Brain microvascular endothelial cell (primary cell): ENCODE measurements at regions not wholly inside any gene's neighbourhood (a gene's known extent, or its start where the extent isn't known, plus 50 kb on each side); places are given as distances from the start of the nearest gene placed in this dataset.

ENCODE experiments used
- DNase-seq: peaks from one replicate; pipeline ENCODE4 v3.0.0-alpha.2; 2020
- H3K27ac ChIP-seq: fragments of 250-450 bp; sonication (Bioruptor Pico); 2 replicates; pipeline ENCODE4 v1.5.1; 2020; ENCODE audit warnings: mild to moderate bottlenecking, moderate library complexity
- H3K27me3 ChIP-seq: fragments of 250-450 bp; sonication (Bioruptor Pico); replicated peaks from 2 replicates; pipeline ENCODE4 v1.5.1; 2020; ENCODE audit warnings: mild to moderate bottlenecking
- H3K36me3 ChIP-seq: fragments of 250-450 bp; sonication (Bioruptor Pico); replicated peaks from 2 replicates; pipeline ENCODE4 v1.5.1; 2020; ENCODE audit warnings: mild to moderate bottlenecking
- H3K4me3 ChIP-seq: 2 replicates; pipeline ENCODE4 v1.5.1; 2011; ENCODE audit warnings: low read depth, mild to moderate bottlenecking, control low read depth, low read length, moderate library complexity
- in situ Hi-C: cut with HindIII; loops from 2 replicates; pipeline ENCODE4 v1.10.0; 2017; ENCODE audit warnings: low sequenced_read_pairs, low pct_ligation_motif_present
- TF ChIP-seq, protein P1 (sequence below): IDR thresholded peaks from 2 replicates; pipeline ENCODE4 v1.5.1; 2011; ENCODE audit warnings: low read depth, mild to moderate bottlenecking, moderate library complexity, low read length, control low read depth, inconsistent platforms; ENCODE audit errors: missing control alignments

DNA sequence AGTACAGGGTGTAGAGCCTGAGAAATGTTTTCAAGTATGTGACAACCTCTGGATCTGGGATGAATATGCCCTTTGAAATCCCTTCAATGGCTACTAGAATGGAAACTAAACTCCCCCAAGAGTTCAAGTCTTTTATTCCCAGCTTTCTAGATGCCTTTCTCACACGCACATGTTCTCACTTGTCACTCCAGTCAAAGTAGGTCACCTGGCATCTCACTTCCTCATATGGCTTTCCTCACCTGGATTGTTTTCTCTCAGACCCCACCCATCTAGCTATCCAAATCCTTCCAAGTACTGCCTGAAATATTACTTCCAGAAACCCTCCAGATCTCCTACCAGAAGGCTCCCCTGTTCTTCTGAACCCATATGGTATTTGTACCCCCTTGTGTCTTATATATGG, 615.4 kb upstream of the KLF4 start:
- no peak for DNase-seq
- no peaks in the 10 kb centered on the region for H3K36me3 ChIP-seq
- in situ Hi-C loops: no loop called here
- no peaks in the 10 kb centered on the region for H3K27me3 ChIP-seq
- TF ChIP-seq, protein P1, sequence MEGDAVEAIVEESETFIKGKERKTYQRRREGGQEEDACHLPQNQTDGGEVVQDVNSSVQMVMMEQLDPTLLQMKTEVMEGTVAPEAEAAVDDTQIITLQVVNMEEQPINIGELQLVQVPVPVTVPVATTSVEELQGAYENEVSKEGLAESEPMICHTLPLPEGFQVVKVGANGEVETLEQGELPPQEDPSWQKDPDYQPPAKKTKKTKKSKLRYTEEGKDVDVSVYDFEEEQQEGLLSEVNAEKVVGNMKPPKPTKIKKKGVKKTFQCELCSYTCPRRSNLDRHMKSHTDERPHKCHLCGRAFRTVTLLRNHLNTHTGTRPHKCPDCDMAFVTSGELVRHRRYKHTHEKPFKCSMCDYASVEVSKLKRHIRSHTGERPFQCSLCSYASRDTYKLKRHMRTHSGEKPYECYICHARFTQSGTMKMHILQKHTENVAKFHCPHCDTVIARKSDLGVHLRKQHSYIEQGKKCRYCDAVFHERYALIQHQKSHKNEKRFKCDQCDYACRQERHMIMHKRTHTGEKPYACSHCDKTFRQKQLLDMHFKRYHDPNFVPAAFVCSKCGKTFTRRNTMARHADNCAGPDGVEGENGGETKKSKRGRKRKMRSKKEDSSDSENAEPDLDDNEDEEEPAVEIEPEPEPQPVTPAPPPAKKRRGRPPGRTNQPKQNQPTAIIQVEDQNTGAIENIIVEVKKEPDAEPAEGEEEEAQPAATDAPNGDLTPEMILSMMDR: no peak
- no peak overlapping the region for H3K4me3 ChIP-seq
- no peak overlapping the region for H3K27ac ChIP-seq

DNA sequence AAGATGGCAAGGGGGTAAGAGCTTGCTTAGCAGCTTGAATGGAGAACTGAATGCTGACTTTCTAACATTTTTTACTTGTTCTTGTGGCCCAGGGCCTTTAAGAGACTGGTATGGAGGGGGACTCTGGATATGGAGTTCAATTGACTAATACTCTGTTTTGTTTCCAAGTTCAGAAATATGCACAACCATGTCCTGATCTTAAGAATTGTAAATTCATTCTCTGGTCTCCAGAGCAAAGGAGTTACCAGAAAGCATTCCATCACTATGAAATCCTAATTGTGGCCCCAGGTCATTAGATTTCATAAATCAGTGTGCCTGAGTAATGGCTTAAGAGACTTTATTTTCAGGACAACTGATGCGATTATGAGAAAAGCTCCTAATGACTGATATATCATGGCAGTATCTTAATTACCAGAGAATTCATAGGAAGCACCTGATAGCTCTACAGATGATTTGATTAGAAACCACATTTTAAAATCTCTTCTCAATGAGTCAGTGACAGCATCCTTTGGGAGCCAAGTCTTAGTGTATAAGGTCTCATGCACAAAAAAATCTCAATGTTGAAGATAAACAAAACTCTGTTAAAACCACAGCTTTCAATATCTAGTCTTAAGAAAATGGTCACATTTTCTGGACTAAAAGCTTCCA, 613.6 kb upstream of the KLF4 start:
- H3K27ac ChIP-seq: no peak overlapping the region
- no peak overlapping the region for H3K4me3 ChIP-seq
- H3K27me3 ChIP-seq: no peaks in the 10 kb centered on the region
- TF ChIP-seq, protein P1: no peak
- in situ Hi-C loops: no loop called here
- H3K36me3 ChIP-seq: no peaks in the 10 kb centered on the region
- DNase-seq: no peak

DNA sequence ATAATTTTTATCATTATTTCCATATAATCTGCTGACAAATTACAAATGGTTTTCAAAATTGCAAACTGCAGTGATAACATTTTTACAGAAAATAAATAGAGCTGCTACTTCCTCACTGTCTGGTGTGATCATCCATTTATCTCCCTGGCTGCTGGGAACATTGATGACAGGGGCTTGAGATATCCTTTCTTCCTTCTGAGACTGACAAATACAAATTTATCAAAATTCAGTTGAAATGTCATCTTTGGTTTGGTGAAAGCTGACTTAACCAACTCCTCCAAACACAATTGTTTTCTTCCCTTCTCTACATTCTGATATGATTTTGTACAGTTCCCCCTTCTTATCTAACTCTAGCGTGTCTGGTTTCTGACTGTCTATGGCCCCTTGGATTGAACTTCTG, 611.8 kb upstream of the KLF4 start:
- Histone ChIP-seq H3K27me3 (no peaks in the 10 kb centered on the region), H3K27ac (no peak overlapping the region), H3K4me3 (no peak overlapping the region), H3K36me3 (no peaks in the 10 kb centered on the region)
- in situ Hi-C loops: no loop called here
- no peak for DNase-seq
- TF ChIP-seq, protein P1: no peak

DNA sequence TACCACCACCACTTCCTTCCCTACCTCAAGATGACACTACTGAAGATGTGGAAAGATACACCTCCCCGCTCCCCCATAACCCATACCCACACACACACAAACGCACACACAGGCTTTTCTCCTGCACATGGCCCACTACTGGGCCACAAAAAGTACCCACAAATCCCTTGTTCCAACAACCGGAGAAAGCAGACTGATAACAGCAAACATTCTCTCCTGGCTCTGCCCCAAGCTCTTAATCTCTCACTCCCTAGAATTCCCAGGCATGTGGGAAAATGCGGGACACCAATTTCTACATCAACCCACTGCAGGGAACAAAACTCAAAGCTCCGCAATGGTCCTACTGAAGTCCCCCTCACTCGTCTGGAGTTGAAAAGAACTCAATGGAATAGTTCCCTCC, 611.0 kb upstream of the KLF4 start:
- in situ Hi-C loops: no loop called here
- no peak overlapping the region for H3K27ac ChIP-seq

DNA sequence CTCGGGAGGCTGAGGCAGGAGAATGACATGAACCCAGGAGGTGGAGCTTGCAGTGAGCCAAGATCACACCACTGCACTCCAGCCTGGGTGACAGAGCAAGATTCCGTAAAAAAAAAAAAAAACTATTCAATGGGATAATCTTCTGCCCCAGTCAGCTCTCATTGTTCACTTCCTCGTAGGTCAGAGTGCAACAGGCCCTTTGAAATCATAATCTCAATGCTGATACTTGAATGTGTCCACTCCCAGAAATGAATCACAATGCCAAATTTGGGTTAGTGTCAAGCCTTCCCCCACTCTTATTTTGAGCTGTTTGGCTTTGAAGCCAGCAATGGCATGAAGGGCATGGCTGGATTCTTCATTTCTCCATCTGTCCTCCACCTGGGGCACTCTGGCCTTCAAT, 610.3 kb upstream of the KLF4 start:
- Histone ChIP-seq H3K4me3 (no peak overlapping the region), H3K36me3 (no peaks in the 10 kb centered on the region), H3K27me3 (no peaks in the 10 kb centered on the region), H3K27ac (no peak overlapping the region)
- in situ Hi-C loops: no loop called here
- no peak for DNase-seq
- TF ChIP-seq, protein P1: no peak

More for the DNA sequence above, 611.0 kb upstream of the KLF4 start:
- DNase-seq: no peak
- H3K27me3 ChIP-seq: no peaks in the 10 kb centered on the region
- H3K4me3 ChIP-seq: no peak overlapping the region
- TF ChIP-seq, protein P1: no peak
- H3K36me3 ChIP-seq: no peaks in the 10 kb centered on the region

DNA sequence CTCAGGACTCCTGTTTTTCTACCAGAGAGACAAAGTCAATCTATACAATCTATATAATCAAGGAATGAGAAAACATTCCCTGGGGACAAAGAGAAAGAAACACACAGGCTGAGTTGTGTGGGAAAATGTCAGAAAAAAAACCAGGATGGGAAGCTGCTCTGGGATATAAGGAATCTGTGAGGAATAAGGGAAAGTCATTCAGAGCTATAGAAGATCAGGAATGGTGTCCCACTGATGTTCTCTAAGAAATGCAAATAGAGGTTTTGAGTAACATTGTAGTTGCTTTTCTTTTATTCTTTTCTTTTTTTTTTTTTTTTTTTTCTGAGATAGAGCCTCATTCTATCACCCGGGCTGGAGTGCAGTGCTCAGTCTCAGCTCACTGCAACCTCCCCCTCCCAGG, 605.9 kb upstream of the KLF4 start:
- in situ Hi-C loops: no loop called here
- no peak overlapping the region for H3K27ac ChIP-seq
- no peaks in the 10 kb centered on the region for H3K27me3 ChIP-seq
- TF ChIP-seq, protein P1: no peak
- no peak overlapping the region for H3K4me3 ChIP-seq
- no peaks in the 10 kb centered on the region for H3K36me3 ChIP-seq
- no peak for DNase-seq
